Keratinocyte (primary cell): ENCODE measurements at regions not wholly inside any gene's neighbourhood (a gene's known extent, or its start where the extent isn't known, plus 50 kb on each side); places are given as distances from the start of the nearest gene placed in this dataset.

Experiments used
- DNase-seq: peaks from one replicate; pipeline ENCODE4 v3.0.0-alpha.2; 2011; ENCODE audit warnings: low read depth, missing footprints, low spot score
- FAIRE-seq: peaks from 2 replicates; lab custom pipeline; 2011; peaks lifted over from hg19 to GRCh38; lab: Jason Lieb, UNC
- H2AFZ ChIP-seq: 2 replicates; pipeline ENCODE4 v1.6.0; 2012; ENCODE audit warnings: low read length, control low read depth, inconsistent platforms; ENCODE audit not compliant: control insufficient read depth
- H3K27ac ChIP-seq: 2 replicates; pipeline ENCODE4 v1.5.1; 2011; ENCODE audit warnings: low read length; ENCODE audit not compliant: control insufficient read depth, insufficient read depth
- H3K27me3 ChIP-seq: 3 replicates; pipeline ENCODE4 v1.6.0; 2011; ENCODE audit warnings: low read length; ENCODE audit not compliant: control insufficient read depth, insufficient read depth; ENCODE audit errors: extremely low read depth
- H3K36me3 ChIP-seq, 2 experiments: 2 replicates in 1 of 2; 3 replicates in 1 of 2; pipeline ENCODE4 v1.5.1; 2011; ENCODE audit warnings: low read length in 2 of 2, mild to moderate bottlenecking in 1 of 2; ENCODE audit not compliant: control insufficient read depth in 2 of 2, insufficient read depth in 2 of 2; ENCODE audit errors: extremely low read depth in 1 of 2
- H3K4me1 ChIP-seq: 3 replicates; pipeline ENCODE4 v1.5.1; 2011; ENCODE audit warnings: low read length; ENCODE audit not compliant: control insufficient read depth, insufficient read depth; ENCODE audit errors: extremely low read depth
- H3K4me2 ChIP-seq: 3 replicates; pipeline ENCODE4 v1.6.0; 2011; ENCODE audit warnings: low read depth, low read length; ENCODE audit not compliant: control insufficient read depth, insufficient read depth; ENCODE audit errors: extremely low read depth
- H3K4me3 ChIP-seq, 3 experiments: fragments of 200-600 bp in 1 of 3; sonication (generic) in 1 of 3; 2 replicates in 2 of 3; 3 replicates in 1 of 3; pipeline ENCODE4 v1.5.1; 2011 to 2016; ENCODE audit warnings: low read length in 3 of 3, mild to moderate bottlenecking in 3 of 3, control low read depth in 2 of 3, inconsistent platforms in 1 of 3, low read depth in 1 of 3, mixed read lengths in 1 of 3, mixed run types in 1 of 3, moderate library complexity in 1 of 3; ENCODE audit not compliant: control insufficient read depth in 2 of 3, insufficient read depth in 2 of 3; ENCODE audit errors: extremely low read depth in 1 of 3
- H3K79me2 ChIP-seq: 2 replicates; pipeline ENCODE4 v1.6.0; 2012; ENCODE audit warnings: low read length; ENCODE audit not compliant: control insufficient read depth, insufficient read depth
- H3K9ac ChIP-seq: 3 replicates; pipeline ENCODE4 v1.6.0; 2011; ENCODE audit warnings: low read length; ENCODE audit not compliant: control insufficient read depth, insufficient read depth; ENCODE audit errors: extremely low read depth
- H3K9me1 ChIP-seq: 3 replicates; pipeline ENCODE4 v1.6.0; 2011; ENCODE audit warnings: low read length; ENCODE audit not compliant: control insufficient read depth, insufficient read depth; ENCODE audit errors: extremely low read depth
- H3K9me3 ChIP-seq: 2 replicates; pipeline ENCODE4 v1.5.1; 2012; ENCODE audit warnings: low read depth, low read length; ENCODE audit not compliant: control insufficient read depth
- H4K20me1 ChIP-seq: 3 replicates; pipeline ENCODE4 v1.6.0; 2011; ENCODE audit warnings: low read length; ENCODE audit not compliant: control insufficient read depth, insufficient read depth; ENCODE audit errors: extremely low read depth
- EZH2 ChIP-seq: IDR thresholded peaks from one replicate; pipeline ENCODE4 v1.6.1; 2012; ENCODE audit warnings: inconsistent platforms, mild to moderate bottlenecking, low read length, moderate library complexity
- dilution Hi-C: fragments of 300-500 bp; cut with MboI; formaldehyde crosslinking; loops from one replicate; pipeline ENCODE4 v1.7.0; 2020; ENCODE audit warnings: low sequenced_read_pairs; ENCODE audit not compliant: extremely low pct_ligation_motif_present
- TF ChIP-seq, protein P1 (sequence below), 3 experiments: IDR thresholded peaks in 1 of 3; conservative IDR thresholded peaks in 1 of 3; optimal IDR thresholded peaks in 1 of 3; 2 replicates in 2 of 3; 3 replicates in 1 of 3; pipeline versions ENCODE3 to v1.5.1; 2011; ENCODE audit warnings: low read length in 3 of 3, mild to moderate bottlenecking in 3 of 3, moderate library complexity in 2 of 3, control low read depth in 1 of 3, inconsistent platforms in 1 of 3; ENCODE audit not compliant: insufficient read depth in 2 of 3; ENCODE audit errors: extremely low read depth in 1 of 3

DNA sequence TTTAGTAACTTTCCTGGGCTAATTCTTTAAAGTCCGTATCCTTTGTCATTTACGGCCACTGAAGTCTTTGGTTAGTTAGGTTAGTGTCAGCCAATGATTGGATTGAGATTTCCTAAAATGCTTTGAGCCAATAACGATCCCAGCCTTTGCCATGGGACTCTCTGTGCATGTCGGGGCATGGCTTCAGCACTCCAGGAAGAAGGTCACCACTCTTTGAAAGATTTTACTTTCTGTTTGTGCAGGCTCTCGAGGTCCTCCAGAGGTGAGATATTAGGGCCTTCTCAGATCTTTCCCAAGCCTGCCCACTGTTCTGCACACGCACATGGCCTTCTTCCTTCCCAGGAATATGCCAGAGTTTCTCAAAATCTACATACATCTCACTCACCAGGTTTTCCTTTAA, 153.7 kb upstream of the ARGLU1 start:
- Histone ChIP-seq H3K4me2 (no peak overlapping the region), H3K9me3 (no peaks in the 10 kb centered on the region), H3K27ac (no peak overlapping the region), H3K9ac (no peak overlapping the region), H2AFZ (no peak overlapping the region), H3K4me1 (no peaks in the 10 kb centered on the region), H3K4me3 (no peak overlapping the region), H3K9me1 (no peaks in the 10 kb centered on the region), H3K27me3 (no peaks in the 10 kb centered on the region), H3K79me2 (no peaks in the 10 kb centered on the region), H3K36me3 (no peaks in the 10 kb centered on the region), H4K20me1 (no peaks in the 10 kb centered on the region)
- no peak for FAIRE-seq
- no peak for TF ChIP-seq EZH2
- TF ChIP-seq, protein P1, sequence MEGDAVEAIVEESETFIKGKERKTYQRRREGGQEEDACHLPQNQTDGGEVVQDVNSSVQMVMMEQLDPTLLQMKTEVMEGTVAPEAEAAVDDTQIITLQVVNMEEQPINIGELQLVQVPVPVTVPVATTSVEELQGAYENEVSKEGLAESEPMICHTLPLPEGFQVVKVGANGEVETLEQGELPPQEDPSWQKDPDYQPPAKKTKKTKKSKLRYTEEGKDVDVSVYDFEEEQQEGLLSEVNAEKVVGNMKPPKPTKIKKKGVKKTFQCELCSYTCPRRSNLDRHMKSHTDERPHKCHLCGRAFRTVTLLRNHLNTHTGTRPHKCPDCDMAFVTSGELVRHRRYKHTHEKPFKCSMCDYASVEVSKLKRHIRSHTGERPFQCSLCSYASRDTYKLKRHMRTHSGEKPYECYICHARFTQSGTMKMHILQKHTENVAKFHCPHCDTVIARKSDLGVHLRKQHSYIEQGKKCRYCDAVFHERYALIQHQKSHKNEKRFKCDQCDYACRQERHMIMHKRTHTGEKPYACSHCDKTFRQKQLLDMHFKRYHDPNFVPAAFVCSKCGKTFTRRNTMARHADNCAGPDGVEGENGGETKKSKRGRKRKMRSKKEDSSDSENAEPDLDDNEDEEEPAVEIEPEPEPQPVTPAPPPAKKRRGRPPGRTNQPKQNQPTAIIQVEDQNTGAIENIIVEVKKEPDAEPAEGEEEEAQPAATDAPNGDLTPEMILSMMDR (optimal IDR thresholded peaks at IDR 0.05 in 1 of 3, IDR thresholded peaks at IDR 0.05 in 1 of 3, conservative IDR thresholded peaks at IDR 0.05 in 1 of 3; ENCODE audit: extremely low read depth in 1 of 3, insufficient read depth in 2 of 3, low read length in 3 of 3) = no peak
- dilution Hi-C loops = no loop called here
- DNase-seq = no peak

DNA sequence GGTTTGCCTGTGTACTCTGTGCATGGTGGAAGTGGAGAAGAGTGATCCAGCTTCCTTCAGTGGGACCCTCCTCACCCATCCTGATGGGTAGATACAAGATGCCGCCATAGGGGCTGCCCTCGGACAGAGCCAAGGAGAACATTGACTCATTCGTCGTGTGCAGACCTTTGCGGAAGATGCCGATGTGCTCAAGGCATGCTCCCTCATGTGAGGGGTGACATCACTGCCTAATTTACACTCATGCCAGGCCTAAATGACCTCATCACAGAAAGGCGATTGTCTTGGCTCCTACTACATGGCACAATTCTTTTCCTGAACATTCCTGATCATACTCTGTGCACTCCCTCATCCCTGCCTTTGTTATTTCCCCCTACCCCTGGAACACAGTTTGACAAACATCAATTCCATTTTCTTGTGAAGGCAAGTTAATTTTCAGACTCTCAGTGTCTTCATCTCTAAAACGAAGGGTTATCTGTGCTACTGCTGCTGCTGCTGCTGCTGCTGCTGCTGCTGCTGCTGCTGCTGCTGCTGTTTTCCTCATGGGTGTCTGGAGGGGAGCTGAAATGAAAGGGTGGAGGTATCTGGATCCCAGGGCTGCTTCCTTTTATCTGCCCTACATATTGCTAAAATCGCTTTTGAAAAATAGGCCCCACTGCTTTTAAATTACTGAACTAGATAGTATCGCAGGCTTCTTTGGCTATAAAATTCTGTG, 146.5 kb upstream of the ARGLU1 start:
- DNase-seq (no peak), FAIRE-seq (no peak)
- Histone ChIP-seq H2AFZ (no peak overlapping the region), H3K36me3 (no peaks in the 10 kb centered on the region), H3K9ac (no peak overlapping the region), H3K27ac (no peak overlapping the region), H3K4me2 (no peak overlapping the region), H4K20me1 (no peaks in the 10 kb centered on the region), H3K9me3 (no peaks in the 10 kb centered on the region), H3K4me3 (no peak overlapping the region), H3K4me1 (no peaks in the 10 kb centered on the region), H3K79me2 (no peaks in the 10 kb centered on the region), H3K27me3 (no peaks in the 10 kb centered on the region), H3K9me1 (no peaks in the 10 kb centered on the region)
- no peak for TF ChIP-seq EZH2
- TF ChIP-seq, protein P1 (optimal IDR thresholded peaks at IDR 0.05 in 1 of 3, IDR thresholded peaks at IDR 0.05 in 1 of 3, conservative IDR thresholded peaks at IDR 0.05 in 1 of 3; ENCODE audit: extremely low read depth in 1 of 3, insufficient read depth in 2 of 3, low read length in 3 of 3) = no peak
- dilution Hi-C loops = no loop called here
